HG03097 (cell line): ENCODE measurements at regions not wholly inside any gene's neighbourhood (a gene's known extent, or its start where the extent isn't known, plus 50 kb on each side); places are given as distances from the start of the nearest gene placed in this dataset.
"Not testable (repeated sequence)": the region's sequence is repeated elsewhere in the genome, so short reads cannot be mapped to it uniquely, and the experiment has no call there.

Experiments used
- ATAC-seq: cut with Tn5 transposase; IDR thresholded peaks from one replicate; pipeline ENCODE4 v1.9.1; 2021; ENCODE audit not compliant: unreplicated experiment, low FRiP score

GRCh38 chr10:129058664-129059155 is 408.3 kb upstream of the MGMT start:
- no peak for ATAC-seq

- no peak for ATAC-seq
These were observed 407.1 kb upstream of the MGMT start for GRCh38 chr10:129059977-129060376.

DNA sequence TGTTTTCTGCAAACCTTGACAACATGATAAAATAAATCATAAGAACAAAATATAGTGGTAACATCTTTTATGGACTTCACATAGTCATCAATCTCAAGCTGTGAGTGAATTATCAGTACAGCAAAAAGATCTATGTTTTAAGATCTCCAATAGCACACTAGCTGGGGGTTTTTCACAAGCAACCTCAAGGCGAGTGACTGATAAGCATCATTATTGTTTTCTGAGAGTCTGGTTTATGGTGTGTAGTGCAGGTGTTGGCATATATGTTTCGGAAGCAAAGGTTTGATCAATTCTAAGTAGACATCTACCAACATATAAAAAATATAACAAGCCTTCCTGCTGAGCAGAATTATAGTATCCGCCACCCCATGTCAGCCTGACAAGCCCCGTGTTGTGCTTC is 403.8 kb upstream of the MGMT start:
- ATAC-seq = no peak

DNA sequence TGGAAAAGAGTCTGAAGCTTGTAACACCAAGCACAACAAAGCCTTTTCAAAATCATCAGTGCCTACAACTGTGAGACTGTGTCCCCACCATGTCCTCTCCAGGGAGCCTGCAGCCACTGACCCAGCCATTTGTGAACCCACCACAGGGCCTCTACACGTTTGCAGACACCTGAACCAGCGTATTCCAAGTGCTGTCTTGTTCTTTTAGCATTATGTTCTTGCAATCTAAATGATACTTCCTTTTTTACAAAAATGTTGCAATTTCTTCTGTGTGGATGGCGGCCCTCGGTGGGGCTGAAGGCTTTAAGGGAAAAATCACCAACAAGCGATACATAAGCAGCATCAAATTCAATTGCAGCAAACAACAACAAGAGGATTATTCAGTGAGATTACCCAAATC is 403.2 kb upstream of the MGMT start:
- no peak for ATAC-seq

- not testable (repeated sequence) for ATAC-seq
These were observed 400.5 kb upstream of the MGMT start for GRCh38 chr10:129066529-129066928.

DNA sequence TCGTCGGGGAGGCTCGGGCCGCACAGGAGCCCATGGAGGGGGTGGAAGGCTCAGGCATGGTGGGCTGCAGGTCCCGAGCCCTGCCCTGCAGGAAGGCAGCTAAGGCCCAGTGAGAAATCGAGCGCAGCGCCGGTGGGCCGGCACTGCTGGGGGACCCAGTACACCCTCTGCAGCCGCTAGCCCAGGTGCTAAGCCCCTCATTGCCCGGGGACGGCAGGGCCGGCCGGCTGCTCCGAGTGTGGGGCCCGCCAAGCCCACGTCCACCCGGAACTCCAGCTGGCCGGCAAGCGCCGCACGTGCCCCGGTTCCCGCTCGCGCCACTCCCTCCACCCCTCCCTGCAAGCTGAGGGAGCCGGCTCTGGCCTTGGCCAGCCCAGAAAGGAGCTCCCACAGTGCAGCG is 395.6 kb upstream of the MGMT start:
- not testable (repeated sequence) for ATAC-seq

DNA sequence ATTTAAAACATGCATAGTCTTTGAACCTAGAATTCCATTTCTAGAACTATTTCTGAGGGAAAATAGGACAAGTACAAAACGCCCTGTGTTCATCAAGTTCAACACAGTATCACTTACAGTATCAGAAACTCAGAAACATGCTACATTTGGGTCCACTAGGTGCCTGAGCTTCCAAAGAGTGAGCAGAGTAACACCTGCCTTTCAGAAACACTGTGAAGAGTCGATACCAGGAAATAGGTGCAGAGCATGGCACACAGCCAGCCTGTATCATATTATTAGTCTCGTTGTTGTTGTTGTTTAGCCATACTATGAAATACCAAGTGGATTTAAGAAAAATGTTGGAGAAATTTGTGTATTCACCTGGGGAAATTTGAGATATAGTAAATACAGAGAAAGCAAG is 392.1 kb upstream of the MGMT start:
- no peak for ATAC-seq

- no peak for ATAC-seq
These were observed 391.5 kb upstream of the MGMT start for GRCh38 chr10:129075508-129075907.

GRCh38 chr10:129075927-129076326 is 391.1 kb upstream of the MGMT start:
- ATAC-seq = no peak

- ATAC-seq = no peak
These were observed 388.7 kb upstream of the MGMT start for GRCh38 chr10:129078346-129078745.

DNA sequence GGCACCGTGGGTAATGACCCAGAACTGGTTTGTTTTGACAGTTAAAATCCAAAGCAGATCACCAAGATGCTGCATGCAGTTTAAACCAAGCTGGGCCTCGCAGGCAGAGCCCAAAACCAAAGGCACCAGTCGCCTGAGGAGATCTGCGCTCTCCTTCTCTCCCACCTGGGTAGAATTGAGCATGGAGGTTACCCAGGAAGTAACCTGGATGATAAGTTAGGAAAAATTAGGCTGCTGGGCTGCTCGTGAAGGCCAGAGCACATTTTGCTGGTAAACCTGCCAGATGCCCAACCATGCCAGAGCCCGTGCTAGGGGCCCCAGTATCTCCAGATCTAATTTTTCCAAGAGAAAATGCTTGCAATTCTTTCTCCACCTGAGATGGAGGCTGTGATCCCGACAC is 388.3 kb upstream of the MGMT start:
- no peak for ATAC-seq

DNA sequence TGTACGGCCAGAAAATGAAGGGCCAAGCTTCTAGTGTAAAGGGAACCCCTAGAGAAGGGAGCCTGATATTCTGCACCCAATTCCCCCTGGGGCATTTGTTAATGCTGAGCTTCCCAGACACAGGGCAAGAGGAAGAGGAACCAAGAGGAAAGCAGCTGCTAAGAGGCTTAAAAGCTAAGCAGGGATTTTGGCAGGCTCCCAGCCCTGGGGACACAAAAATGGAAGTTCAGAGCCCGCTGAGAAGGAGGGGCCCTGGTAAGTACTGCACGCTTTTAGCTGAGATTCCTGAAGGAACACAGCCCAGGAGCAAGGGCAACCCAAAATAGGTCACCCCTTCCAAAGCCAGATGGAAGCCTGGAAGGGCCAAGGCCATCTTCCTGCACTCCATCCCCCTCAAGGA is 387.3 kb upstream of the MGMT start:
- no peak for ATAC-seq

DNA sequence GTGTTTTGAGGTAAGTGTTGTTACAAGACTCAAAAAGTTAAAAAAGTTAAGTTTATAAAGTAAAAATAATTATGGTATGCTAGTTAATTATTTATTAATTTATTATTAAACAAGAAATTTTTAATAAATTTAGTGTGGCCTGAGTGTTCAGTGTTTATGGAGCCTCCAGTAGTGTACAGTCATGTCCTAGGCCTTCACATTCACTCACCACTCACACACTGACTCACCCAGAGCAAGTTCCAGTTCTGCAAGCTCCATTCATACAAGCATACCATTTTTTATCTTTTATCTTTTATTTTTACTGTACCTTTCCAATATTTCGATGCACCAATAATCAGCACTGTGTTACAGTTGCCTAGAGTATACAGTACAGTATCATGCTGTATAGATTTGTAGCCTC is 381.2 kb upstream of the MGMT start:
- ATAC-seq = no peak

- ATAC-seq = no peak
These were observed 377.7 kb upstream of the MGMT start for GRCh38 chr10:129089341-129089740.

- ATAC-seq = no peak
These were observed 376.9 kb upstream of the MGMT start for GRCh38 chr10:129090165-129090564.

- no peak for ATAC-seq
These were observed 376.2 kb upstream of the MGMT start for GRCh38 chr10:129090618-129091366.

GRCh38 chr10:129093641-129094040 is 373.4 kb upstream of the MGMT start:
- no peak for ATAC-seq

DNA sequence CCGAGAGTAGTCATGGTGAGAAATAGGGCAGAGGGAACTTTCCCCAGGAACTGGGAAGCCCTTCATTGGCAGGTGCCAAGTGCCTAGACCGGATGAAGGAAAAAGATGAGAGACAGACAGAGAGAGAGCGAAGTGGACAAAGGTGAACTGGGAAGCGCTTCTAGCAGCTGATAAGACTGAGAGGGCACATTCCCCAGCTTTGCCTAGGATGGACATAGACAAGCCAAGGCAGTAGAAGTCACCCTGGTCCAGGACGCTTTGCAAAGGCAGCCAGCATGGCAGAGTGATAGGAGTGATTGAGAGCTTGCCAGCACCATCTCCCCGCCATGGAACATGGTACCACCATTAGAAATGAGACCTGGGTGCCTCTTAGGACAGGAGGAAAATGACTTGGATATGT is 372.8 kb upstream of the MGMT start:
- ATAC-seq = no peak

DNA sequence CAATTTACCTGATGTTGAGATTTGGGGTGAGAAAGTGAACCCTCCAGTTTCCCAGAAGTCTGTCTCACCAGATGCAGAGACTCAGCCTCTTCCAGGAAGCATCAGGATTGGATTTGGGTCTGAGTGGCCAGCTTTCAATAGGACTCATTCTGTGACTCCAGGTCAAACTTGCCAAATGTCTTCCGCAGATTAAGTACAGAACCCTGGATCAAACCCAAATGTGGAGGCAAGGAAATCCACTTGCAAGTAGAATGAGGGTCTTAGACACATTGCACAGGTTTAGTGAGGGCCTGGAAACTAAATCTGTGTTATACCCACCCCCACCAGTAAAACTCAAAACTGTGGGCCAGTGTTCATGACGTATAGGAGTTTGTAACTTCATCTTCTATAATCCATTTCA is 372.2 kb upstream of the MGMT start:
- ATAC-seq = no peak

DNA sequence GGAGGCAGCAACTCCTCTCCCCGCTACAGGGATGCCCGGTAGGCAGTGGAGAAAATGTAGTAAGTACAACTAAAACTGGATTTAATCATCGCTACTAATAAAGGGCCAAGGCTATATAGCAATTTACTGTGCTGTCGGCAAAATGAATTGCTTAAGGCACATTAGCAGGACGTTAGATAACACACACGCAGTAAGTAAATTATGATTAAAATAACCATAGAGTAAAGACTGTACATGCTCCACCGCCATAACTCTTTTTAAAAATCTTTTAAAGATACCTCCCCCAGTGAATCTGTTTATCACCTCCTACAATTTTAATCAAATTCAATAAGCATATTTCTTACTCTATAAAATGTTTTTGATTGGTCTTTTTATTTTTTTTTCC is 371.4 kb upstream of the MGMT start:
- ATAC-seq = no peak

DNA sequence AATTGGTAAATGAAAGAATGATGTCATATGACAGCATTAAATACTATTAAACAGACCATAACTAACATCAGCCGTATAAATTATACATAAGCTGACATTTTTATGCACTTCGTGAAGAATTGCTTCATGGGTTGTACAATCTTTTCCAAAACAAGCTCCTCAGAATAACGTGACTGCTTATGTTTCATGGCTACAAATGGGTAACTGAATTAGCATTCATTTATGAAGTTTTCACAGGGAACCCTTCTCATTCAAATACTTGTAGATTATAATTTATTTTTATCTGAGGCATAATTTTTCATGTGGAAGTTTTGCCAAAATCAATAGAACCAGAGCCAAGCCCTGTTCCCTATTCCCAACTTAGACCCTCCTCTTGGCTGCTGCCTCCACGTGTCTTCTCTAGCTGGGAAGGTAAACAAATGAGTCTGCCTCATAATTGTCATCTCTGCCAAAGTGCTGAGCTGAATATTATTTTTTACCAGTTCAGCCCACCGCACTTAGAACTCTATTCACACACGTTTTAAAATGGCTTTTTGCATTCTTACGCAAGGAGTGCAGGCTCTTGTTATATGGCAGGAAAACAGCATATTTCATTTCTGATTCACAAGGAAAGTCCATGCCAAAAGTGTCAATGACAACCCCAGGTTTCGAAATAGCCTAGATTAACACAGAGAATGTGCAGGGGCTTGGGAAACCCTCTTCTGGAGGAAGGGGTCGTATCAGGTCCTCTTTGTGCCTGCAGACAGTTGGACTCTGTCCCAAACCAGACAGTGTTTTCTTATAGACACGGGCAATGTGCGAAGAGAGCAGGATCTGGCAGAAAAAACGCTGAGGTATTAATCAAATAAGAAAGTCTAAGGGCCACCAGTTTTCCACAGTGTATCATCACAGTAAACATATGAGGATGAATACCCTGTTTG is 370.7 kb upstream of the MGMT start:
- no peak for ATAC-seq
